ENCODE measurements at regions not wholly inside any gene's neighbourhood (a gene's known extent, or its start where the extent isn't known, plus 50 kb on each side); places are given as distances from the start of the nearest gene placed in this dataset.

DNA sequence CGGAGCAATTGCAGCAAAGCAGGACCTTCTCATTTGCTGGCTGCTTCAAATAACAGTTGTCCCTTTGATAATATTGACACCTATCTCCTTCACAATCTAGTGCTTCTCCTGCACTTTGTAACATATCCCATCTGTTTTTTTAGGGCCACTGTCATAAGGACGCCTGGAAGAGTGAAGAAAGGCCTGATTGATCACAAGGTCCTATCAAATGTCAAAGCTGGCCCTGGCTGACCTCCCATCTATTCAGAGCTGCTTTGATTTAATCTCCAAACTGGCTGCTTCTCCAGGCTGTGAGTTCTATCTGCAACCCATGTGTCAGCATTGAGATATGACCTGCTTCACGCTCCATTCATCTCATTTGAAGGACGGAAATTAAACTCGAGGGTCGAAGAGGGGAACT lies 601.2 kb upstream of the KCNMB2 start:
- Histone ChIP-seq H3K4me3 (ENCODE audit: low read length) (no peak overlapping the region), H3K4me2 (ENCODE audit: low read length) (no peak overlapping the region), H3K36me3 (ENCODE audit: low read depth, low read length) (no peaks in the 10 kb centered on the region), H3K9me3 (ENCODE audit: low read length) (no peaks in the 10 kb centered on the region), H3K27ac (ENCODE audit: low read length) (no peak overlapping the region), H3K4me1 (ENCODE audit: insufficient read depth, low read length) (peaks cover 45% of the 10 kb centered on the region), H3K9ac (ENCODE audit: low read length) (no peak overlapping the region), H3K9me2 (replicated peaks; ENCODE audit: low read length) (no peaks in the 10 kb centered on the region), H2AFZ (ENCODE audit: low read length) (no peak overlapping the region), H4K20me1 (ENCODE audit: low read length) (no peaks in the 10 kb centered on the region), H3K79me2 (ENCODE audit: low read length) (no peaks in the 10 kb centered on the region), H3F3A (ENCODE audit: low read length, unreplicated experiment) (peaks cover 18% of the 10 kb centered on the region), H3K27me3 (ENCODE audit: low read length) (no peaks in the 10 kb centered on the region)
- intact Hi-C loops (cut with micrococcal nuclease), result loop anchor here (10.0 kb wide), 1 partner anchor 390 kb away; no protein-coding TSS in a partner anchor
- no peak for ATAC-seq
- ChIA-PET POLR2A (ENCODE audit: unreplicated experiment) (no interaction called here), CTCF (no interaction called here)
- DNase-seq, result no peak
- TF ChIP-seq, protein P1, sequence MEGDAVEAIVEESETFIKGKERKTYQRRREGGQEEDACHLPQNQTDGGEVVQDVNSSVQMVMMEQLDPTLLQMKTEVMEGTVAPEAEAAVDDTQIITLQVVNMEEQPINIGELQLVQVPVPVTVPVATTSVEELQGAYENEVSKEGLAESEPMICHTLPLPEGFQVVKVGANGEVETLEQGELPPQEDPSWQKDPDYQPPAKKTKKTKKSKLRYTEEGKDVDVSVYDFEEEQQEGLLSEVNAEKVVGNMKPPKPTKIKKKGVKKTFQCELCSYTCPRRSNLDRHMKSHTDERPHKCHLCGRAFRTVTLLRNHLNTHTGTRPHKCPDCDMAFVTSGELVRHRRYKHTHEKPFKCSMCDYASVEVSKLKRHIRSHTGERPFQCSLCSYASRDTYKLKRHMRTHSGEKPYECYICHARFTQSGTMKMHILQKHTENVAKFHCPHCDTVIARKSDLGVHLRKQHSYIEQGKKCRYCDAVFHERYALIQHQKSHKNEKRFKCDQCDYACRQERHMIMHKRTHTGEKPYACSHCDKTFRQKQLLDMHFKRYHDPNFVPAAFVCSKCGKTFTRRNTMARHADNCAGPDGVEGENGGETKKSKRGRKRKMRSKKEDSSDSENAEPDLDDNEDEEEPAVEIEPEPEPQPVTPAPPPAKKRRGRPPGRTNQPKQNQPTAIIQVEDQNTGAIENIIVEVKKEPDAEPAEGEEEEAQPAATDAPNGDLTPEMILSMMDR (conservative IDR thresholded peaks at IDR 0.05; ENCODE audit: low read depth, low read length), result no peak
- no peak for TF ChIP-seq EZH2 (IDR thresholded peaks at IDR 0.05; ENCODE audit: low read length, unreplicated experiment)
- TF ChIP-seq EZH2phosphoT487 (IDR thresholded peaks at IDR 0.05; ENCODE audit: borderline replicate concordance, low read length), result no peak
- BruUV-seq (replicated peaks), result no TSS peak

DNA sequence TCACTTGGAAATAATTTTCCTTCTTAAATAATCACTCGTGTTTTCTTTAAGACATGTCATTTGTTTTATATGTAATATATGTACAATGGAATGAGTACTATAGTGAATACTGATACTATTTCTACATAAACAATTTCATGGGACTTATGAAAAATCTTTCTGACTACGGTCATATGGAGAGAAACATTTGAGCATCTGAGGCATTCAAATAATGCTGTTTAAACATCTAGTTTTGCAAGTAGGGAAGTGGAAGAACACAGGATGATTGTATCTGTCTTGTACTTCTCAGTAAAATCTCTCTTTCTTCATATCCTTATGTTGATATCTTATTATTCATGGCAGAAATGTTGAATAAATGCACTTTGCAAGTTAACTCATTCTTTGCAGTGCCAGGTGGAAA lies 599.5 kb upstream of the KCNMB2 start:
- DNase-seq (no peak), ATAC-seq (no peak)
- intact Hi-C loops (cut with micrococcal nuclease), result loop anchor here (10.0 kb wide), 1 partner anchor 388 kb away; no protein-coding TSS in a partner anchor
- Histone ChIP-seq H3K4me3 (ENCODE audit: low read length) (no peak overlapping the region), H3F3A (ENCODE audit: low read length, unreplicated experiment) (peaks cover 17% of the 10 kb centered on the region), H3K9ac (ENCODE audit: low read length) (no peak overlapping the region), H3K9me3 (ENCODE audit: low read length) (no peaks in the 10 kb centered on the region), H4K20me1 (ENCODE audit: low read length) (no peaks in the 10 kb centered on the region), H3K9me2 (replicated peaks; ENCODE audit: low read length) (no peaks in the 10 kb centered on the region), H3K36me3 (ENCODE audit: low read depth, low read length) (no peaks in the 10 kb centered on the region), H3K4me1 (ENCODE audit: insufficient read depth, low read length) (peaks cover 29% of the 10 kb centered on the region), H3K27me3 (ENCODE audit: low read length) (no peaks in the 10 kb centered on the region), H3K79me2 (ENCODE audit: low read length) (no peaks in the 10 kb centered on the region), H3K4me2 (ENCODE audit: low read length) (no peak overlapping the region), H2AFZ (ENCODE audit: low read length) (no peak overlapping the region), H3K27ac (ENCODE audit: low read length) (no peak overlapping the region)
- TF ChIP-seq, protein P1 (conservative IDR thresholded peaks at IDR 0.05; ENCODE audit: low read depth, low read length), result no peak
- TF ChIP-seq EZH2 (IDR thresholded peaks at IDR 0.05; ENCODE audit: low read length, unreplicated experiment), result no peak
- POLR2A ChIA-PET (ENCODE audit: unreplicated experiment), result no interaction called here
- CTCF ChIA-PET, result no interaction called here
- BruUV-seq (replicated peaks), result no TSS peak

DNA sequence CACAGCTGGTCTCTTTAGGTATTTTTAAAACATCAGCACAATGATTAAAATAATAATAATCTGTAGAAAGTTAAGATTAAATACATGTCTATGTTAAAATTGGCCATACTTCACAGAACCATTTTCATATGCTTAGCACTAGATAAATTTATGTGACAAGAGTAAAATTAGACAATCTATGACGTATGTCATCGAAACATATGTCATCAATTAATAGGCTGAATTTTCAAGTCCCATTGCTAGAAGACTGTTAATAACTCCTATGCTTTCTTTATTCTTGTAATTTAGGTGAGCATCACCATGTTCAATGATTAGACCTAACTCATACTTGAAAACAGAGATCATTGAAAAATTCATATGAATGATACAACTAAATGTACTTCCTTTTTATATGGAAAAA lies 593.3 kb upstream of the KCNMB2 start:
- H3K36me3 ChIP-seq (ENCODE audit: low read depth, low read length), result no peaks in the 10 kb centered on the region
- H3K9me3 ChIP-seq (ENCODE audit: low read length), result no peaks in the 10 kb centered on the region
- no peak overlapping the region for H3K4me2 ChIP-seq (ENCODE audit: low read length)
- no peaks in the 10 kb centered on the region for H3F3A ChIP-seq (ENCODE audit: low read length, unreplicated experiment)
- no peak for ATAC-seq
- no peak overlapping the region for H3K9ac ChIP-seq (ENCODE audit: low read length)
- CTCF ChIA-PET, result no interaction called here
- H3K9me2 ChIP-seq (replicated peaks; ENCODE audit: low read length), result no peaks in the 10 kb centered on the region
- intact Hi-C loops (cut with micrococcal nuclease), result no loop called here
- DNase-seq, result no peak
- TF ChIP-seq EZH2phosphoT487 (IDR thresholded peaks at IDR 0.05; ENCODE audit: borderline replicate concordance, low read length), result no peak
- TF ChIP-seq, protein P1 (conservative IDR thresholded peaks at IDR 0.05; ENCODE audit: low read depth, low read length), result no peak
- no peaks in the 10 kb centered on the region for H3K4me1 ChIP-seq (ENCODE audit: insufficient read depth, low read length)
- no peaks in the 10 kb centered on the region for H3K27me3 ChIP-seq (ENCODE audit: low read length)
- BruUV-seq (replicated peaks), result no TSS peak
- H4K20me1 ChIP-seq (ENCODE audit: low read length), result no peaks in the 10 kb centered on the region
- no peak overlapping the region for H3K4me3 ChIP-seq (ENCODE audit: low read length)
- no peaks in the 10 kb centered on the region for H3K79me2 ChIP-seq (ENCODE audit: low read length)
- H3K27ac ChIP-seq (ENCODE audit: low read length), result no peak overlapping the region
- POLR2A ChIA-PET (ENCODE audit: unreplicated experiment), result no interaction called here
- H2AFZ ChIP-seq (ENCODE audit: low read length), result no peak overlapping the region

Data from PC-3 (cell line).